Breast epithelium (tissue), 4 donors: ENCODE measurements at regions not wholly inside any gene's neighbourhood (a gene's known extent, or its start where the extent isn't known, plus 50 kb on each side); places are given as distances from the start of the nearest gene placed in this dataset.
"Not testable (repeated sequence)": the region's sequence is repeated elsewhere in the genome, so short reads cannot be mapped to it uniquely, and the experiment has no call there.

ENCODE experiments used
- DNase-seq, 2 donors: peaks; one replicate each; pipeline ENCODE4 v3.0.0-alpha.2; 2019; ENCODE audit warnings: low spot score in 2 of 2
- H3K27ac ChIP-seq, 2 donors: fragments of 200-600 bp; sonication (generic) in 1 of 2; one replicate each; pipeline ENCODE4 v1.5.1; 2016 to 2019; ENCODE audit warnings: mild to moderate bottlenecking in 1 of 2
- H3K27me3 ChIP-seq, 2 donors: fragments of 200-600 bp; sonication (generic) in 1 of 2; one replicate each; pipeline versions ENCODE4 v1.5.1 to v1.6.0; 2017 to 2019; ENCODE audit warnings: control low read depth in 1 of 2, mild to moderate bottlenecking in 1 of 2
- H3K36me3 ChIP-seq: fragments of 200-600 bp; one replicate; pipeline ENCODE4 v1.5.1; 2019
- H3K4me1 ChIP-seq, 2 donors: fragments of 200-600 bp; sonication (generic); one replicate each; pipeline ENCODE4 v1.5.1; 2016 to 2019; ENCODE audit warnings: control low read depth in 1 of 2
- H3K4me3 ChIP-seq, 3 donors: fragments of 200-600 bp; sonication (generic); 1 replicate in 2 of 3; 2 replicates in 1 of 3; pipeline ENCODE4 v1.5.1; 2016 to 2019; ENCODE audit warnings: mild to moderate bottlenecking in 3 of 3, moderate library complexity in 2 of 3
- H3K9me3 ChIP-seq, 2 donors: fragments of 200-600 bp; sonication (generic) in 1 of 2; one replicate each; pipeline ENCODE4 v1.5.1; 2016 to 2019; ENCODE audit warnings: control low read depth in 1 of 2
- POLR2A ChIP-seq: fragments of 450-650 bp; IDR thresholded peaks from one replicate; pipeline ENCODE4 v1.6.1; 2016; ENCODE audit warnings: antibody characterized with exemption, mild to moderate bottlenecking, moderate library complexity
- POLR2AphosphoS5 ChIP-seq, 3 donors: sonication (generic); formaldehyde crosslinking; IDR thresholded peaks; one replicate each; pipeline ENCODE4 v1.6.1; 2017; ENCODE audit warnings: antibody characterized with exemption in 3 of 3
- intact Hi-C: fragments of 100-400 bp; cut with DNase I; formaldehyde crosslinking; loops from one replicate; pipeline ENCODE4 v1.15.1; 2023; ENCODE audit warnings: low total_unique reads
- TF ChIP-seq, protein P1 (sequence below), 3 donors: fragments of 450-650 bp; IDR thresholded peaks; one replicate each; pipeline ENCODE4 v1.5.1; 2016 to 2017; ENCODE audit warnings: antibody characterized with exemption in 3 of 3, mild to moderate bottlenecking in 3 of 3, moderate library complexity in 3 of 3

GRCh38 chr1:101410048-101410878 is 173.4 kb downstream of the S1PR1 start:
- TF ChIP-seq, protein P1, sequence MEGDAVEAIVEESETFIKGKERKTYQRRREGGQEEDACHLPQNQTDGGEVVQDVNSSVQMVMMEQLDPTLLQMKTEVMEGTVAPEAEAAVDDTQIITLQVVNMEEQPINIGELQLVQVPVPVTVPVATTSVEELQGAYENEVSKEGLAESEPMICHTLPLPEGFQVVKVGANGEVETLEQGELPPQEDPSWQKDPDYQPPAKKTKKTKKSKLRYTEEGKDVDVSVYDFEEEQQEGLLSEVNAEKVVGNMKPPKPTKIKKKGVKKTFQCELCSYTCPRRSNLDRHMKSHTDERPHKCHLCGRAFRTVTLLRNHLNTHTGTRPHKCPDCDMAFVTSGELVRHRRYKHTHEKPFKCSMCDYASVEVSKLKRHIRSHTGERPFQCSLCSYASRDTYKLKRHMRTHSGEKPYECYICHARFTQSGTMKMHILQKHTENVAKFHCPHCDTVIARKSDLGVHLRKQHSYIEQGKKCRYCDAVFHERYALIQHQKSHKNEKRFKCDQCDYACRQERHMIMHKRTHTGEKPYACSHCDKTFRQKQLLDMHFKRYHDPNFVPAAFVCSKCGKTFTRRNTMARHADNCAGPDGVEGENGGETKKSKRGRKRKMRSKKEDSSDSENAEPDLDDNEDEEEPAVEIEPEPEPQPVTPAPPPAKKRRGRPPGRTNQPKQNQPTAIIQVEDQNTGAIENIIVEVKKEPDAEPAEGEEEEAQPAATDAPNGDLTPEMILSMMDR (IDR thresholded peaks at IDR 0.05): no peak
- TF ChIP-seq POLR2AphosphoS5 (IDR thresholded peaks at IDR 0.05) (no peak), POLR2A (no peak)
- Histone ChIP-seq H3K27ac (no peak overlapping the region), H3K4me1 (no peaks in the 10 kb centered on the region), H3K4me3 (no peak overlapping the region), H3K36me3 (no peaks in the 10 kb centered on the region), H3K27me3 (no peaks in the 10 kb centered on the region), H3K9me3 (no peaks in the 10 kb centered on the region)
- intact Hi-C loops: no loop called here
- DNase-seq: no peak

DNA sequence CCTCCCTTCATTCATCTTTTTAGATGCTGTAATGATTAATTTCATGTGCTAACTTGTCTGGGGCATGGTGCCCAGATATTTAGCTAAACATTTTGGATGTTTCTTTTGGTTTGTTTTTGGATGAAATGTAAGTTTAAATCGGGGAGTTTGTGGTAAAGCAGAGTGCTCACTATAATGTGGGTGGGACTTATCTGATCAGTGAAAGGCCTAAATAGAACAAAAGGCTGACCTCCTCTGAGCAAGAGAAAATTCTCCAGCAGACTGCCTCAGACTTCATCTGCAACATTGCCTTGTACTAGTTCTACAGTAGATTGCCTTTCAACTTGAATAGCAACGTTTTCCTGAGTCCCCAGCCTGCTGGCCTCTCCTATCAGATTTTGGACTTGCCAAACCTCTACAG is 183.6 kb downstream of the S1PR1 start:
- TF ChIP-seq, protein P1 (IDR thresholded peaks at IDR 0.05): no peak
- no peak for TF ChIP-seq POLR2AphosphoS5 (IDR thresholded peaks at IDR 0.05)
- TF ChIP-seq POLR2A: no peak
- no peak for DNase-seq
- Histone ChIP-seq H3K4me1 (no peaks in the 10 kb centered on the region), H3K27ac (no peak overlapping the region), H3K36me3 (no peaks in the 10 kb centered on the region), H3K27me3 (no peaks in the 10 kb centered on the region), H3K4me3 (no peak overlapping the region), H3K9me3 (peaks cover 0 to 12% of the 10 kb centered on the region in 2 donors)
- intact Hi-C loops: no loop called here

- H3K27ac ChIP-seq, H3K4me1 ChIP-seq, H3K27me3 ChIP-seq, intact Hi-C loops, H3K4me3 ChIP-seq, DNase-seq, H3K36me3 ChIP-seq: not testable (repeated sequence)
- H3K9me3 ChIP-seq: peaks cover 0 to 19% of the 10 kb centered on the region in 2 donors
Observed at GRCh38 chr1:101428083-101428482, 191.3 kb downstream of the S1PR1 start.

- Histone ChIP-seq H3K27me3 (no peaks in the 10 kb centered on the region), H3K9me3 (peaks cover 0 to 17% of the 10 kb centered on the region in 2 donors), H3K27ac (no peak overlapping the region), H3K4me1 (no peaks in the 10 kb centered on the region), H3K4me3 (no peak overlapping the region), H3K36me3 (no peaks in the 10 kb centered on the region)
- intact Hi-C loops: no loop called here
- no peak for TF ChIP-seq POLR2AphosphoS5 (IDR thresholded peaks at IDR 0.05)
- TF ChIP-seq, protein P1 (IDR thresholded peaks at IDR 0.05): no peak
- no peak for TF ChIP-seq POLR2A
- DNase-seq: no peak
Observed at GRCh38 chr1:101428562-101428961, 191.7 kb downstream of the S1PR1 start.

DNA sequence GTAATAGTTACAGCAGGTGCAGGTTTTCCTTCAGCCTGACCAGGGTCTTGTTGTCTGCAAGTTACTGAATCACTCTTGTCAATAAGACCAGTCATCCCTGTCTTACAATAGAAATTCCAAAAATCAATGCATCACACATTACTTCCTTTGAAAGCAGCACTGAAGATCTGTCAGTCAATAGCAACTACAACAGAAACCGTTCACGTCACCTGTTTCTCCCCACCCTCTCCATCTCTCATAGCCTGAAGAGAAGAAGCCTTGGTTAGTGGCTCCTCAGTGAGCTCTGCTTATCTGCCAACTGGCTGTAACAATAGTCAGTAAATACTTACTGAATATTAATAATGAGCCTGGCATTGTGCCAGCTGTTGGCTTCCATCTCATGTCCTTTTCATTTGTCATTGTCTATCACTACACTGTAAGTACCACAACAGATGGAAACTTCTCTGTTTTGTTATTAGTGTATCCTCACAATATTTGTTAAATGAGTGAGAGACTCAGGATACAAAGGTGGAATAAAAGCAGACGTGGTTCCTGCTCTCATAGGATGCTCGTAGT is 195.2 kb downstream of the S1PR1 start:
- TF ChIP-seq POLR2AphosphoS5 (IDR thresholded peaks at IDR 0.05): no peak
- TF ChIP-seq, protein P1 (IDR thresholded peaks at IDR 0.05): no peak
- Histone ChIP-seq H3K9me3 (peaks cover 0 to 7% of the 10 kb centered on the region in 2 donors), H3K4me1 (no peaks in the 10 kb centered on the region), H3K27ac (no peak overlapping the region), H3K4me3 (no peak overlapping the region), H3K36me3 (no peaks in the 10 kb centered on the region), H3K27me3 (no peaks in the 10 kb centered on the region)
- intact Hi-C loops: no loop called here
- no peak for DNase-seq
